ENCODE measurements at regions not wholly inside any gene's neighbourhood (a gene's known extent, or its start where the extent isn't known, plus 50 kb on each side); places are given as distances from the start of the nearest gene placed in this dataset.

GRCh38 chr2:7209757-7210555, 292.7 kb downstream of the RNF144A start:
- Histone ChIP-seq H3K27me3 (replicated peaks; ENCODE audit: insufficient read depth, low read length) (no peaks in the 10 kb centered on the region), H3K4me3 (ENCODE audit: low read length) (no peak overlapping the region), H3K4me1 (ENCODE audit: low read length) (no peaks in the 10 kb centered on the region), H4K20me1 (ENCODE audit: insufficient read depth, low read length) (no peaks in the 10 kb centered on the region), H3K9me2 (replicated peaks; ENCODE audit: insufficient read depth, low read length) (no peaks in the 10 kb centered on the region), H3K79me2 (ENCODE audit: low read length) (no peaks in the 10 kb centered on the region), H3F3A (ENCODE audit: insufficient read depth, low read length) (no peaks in the 10 kb centered on the region), H3K4me2 (ENCODE audit: low read depth, low read length) (no peak overlapping the region), H3K9me3 (replicated peaks; ENCODE audit: insufficient read depth, low read length) (no peaks in the 10 kb centered on the region), H3K27ac (ENCODE audit: low read length) (no peak overlapping the region), H3K36me3 (replicated peaks; ENCODE audit: insufficient read depth, low read length) (no peaks in the 10 kb centered on the region), H2AFZ (ENCODE audit: low read length) (no peak overlapping the region), H3K9ac (ENCODE audit: low read length) (no peak overlapping the region)
- DNase-seq, result no peak
- TF ChIP-seq EZH2phosphoT487 (IDR thresholded peaks at IDR 0.05; ENCODE audit: low read length), result no peak
- no peak for TF ChIP-seq CTCF (IDR thresholded peaks at IDR 0.05; ENCODE audit: low read length)
- no peak for TF ChIP-seq EZH2 (optimal IDR thresholded peaks at IDR 0.05; ENCODE audit: low read depth, low read length)

GRCh38 chr2:7210712-7211111, 293.5 kb downstream of the RNF144A start:
- H3K27me3 ChIP-seq (replicated peaks; ENCODE audit: insufficient read depth, low read length), result no peaks in the 10 kb centered on the region
- no peak overlapping the region for H3K27ac ChIP-seq (ENCODE audit: low read length)
- no peaks in the 10 kb centered on the region for H4K20me1 ChIP-seq (ENCODE audit: insufficient read depth, low read length)
- H3K9me2 ChIP-seq (replicated peaks; ENCODE audit: insufficient read depth, low read length), result no peaks in the 10 kb centered on the region
- no peaks in the 10 kb centered on the region for H3K36me3 ChIP-seq (replicated peaks; ENCODE audit: insufficient read depth, low read length)
- H3K9me3 ChIP-seq (replicated peaks; ENCODE audit: insufficient read depth, low read length), result no peaks in the 10 kb centered on the region
- no peak for DNase-seq
- H3K4me2 ChIP-seq (ENCODE audit: low read depth, low read length), result no peak overlapping the region
- H3K4me1 ChIP-seq (ENCODE audit: low read length), result no peaks in the 10 kb centered on the region
- no peak overlapping the region for H3K4me3 ChIP-seq (ENCODE audit: low read length)
- TF ChIP-seq EZH2 (optimal IDR thresholded peaks at IDR 0.05; ENCODE audit: low read depth, low read length) (no peak), EZH2phosphoT487 (IDR thresholded peaks at IDR 0.05; ENCODE audit: low read length) (no peak), CTCF (IDR thresholded peaks at IDR 0.05; ENCODE audit: low read length) (no peak)
- H2AFZ ChIP-seq (ENCODE audit: low read length), result no peak overlapping the region
- H3K79me2 ChIP-seq (ENCODE audit: low read length), result no peaks in the 10 kb centered on the region
- no peaks in the 10 kb centered on the region for H3F3A ChIP-seq (ENCODE audit: insufficient read depth, low read length)
- no peak overlapping the region for H3K9ac ChIP-seq (ENCODE audit: low read length)

GRCh38 chr2:7225848-7226247, 308.6 kb downstream of the RNF144A start:
- Histone ChIP-seq H3K27me3 (replicated peaks; ENCODE audit: insufficient read depth, low read length) (no peaks in the 10 kb centered on the region), H3K27ac (ENCODE audit: low read length) (no peak overlapping the region), H3K9me2 (replicated peaks; ENCODE audit: insufficient read depth, low read length) (no peaks in the 10 kb centered on the region), H2AFZ (ENCODE audit: low read length) (no peak overlapping the region), H3K36me3 (replicated peaks; ENCODE audit: insufficient read depth, low read length) (no peaks in the 10 kb centered on the region), H3K79me2 (ENCODE audit: low read length) (no peaks in the 10 kb centered on the region), H3K4me1 (ENCODE audit: low read length) (no peaks in the 10 kb centered on the region), H4K20me1 (ENCODE audit: insufficient read depth, low read length) (no peaks in the 10 kb centered on the region), H3K9me3 (replicated peaks; ENCODE audit: insufficient read depth, low read length) (no peaks in the 10 kb centered on the region), H3K4me2 (ENCODE audit: low read depth, low read length) (no peak overlapping the region), H3F3A (ENCODE audit: insufficient read depth, low read length) (no peaks in the 10 kb centered on the region), H3K4me3 (ENCODE audit: low read length) (no peak overlapping the region), H3K9ac (ENCODE audit: low read length) (no peak overlapping the region)
- no peak for TF ChIP-seq CTCF (IDR thresholded peaks at IDR 0.05; ENCODE audit: low read length)
- no peak for TF ChIP-seq EZH2 (optimal IDR thresholded peaks at IDR 0.05; ENCODE audit: low read depth, low read length)
- TF ChIP-seq EZH2phosphoT487 (IDR thresholded peaks at IDR 0.05; ENCODE audit: low read length), result no peak
- no peak for DNase-seq
